D721Med (cell line): ENCODE measurements at regions not wholly inside any gene's neighbourhood (a gene's known extent, or its start where the extent isn't known, plus 50 kb on each side); places are given as distances from the start of the nearest gene placed in this dataset.

Experiments
- DNase-seq: peaks from one replicate; pipeline ENCODE4 v3.0.0; 2011; ENCODE audit warnings: low spot score; ENCODE audit not compliant: insufficient read length
- FAIRE-seq: peaks from 2 replicates; lab custom pipeline; 2011; peaks lifted over from hg19 to GRCh38; lab: Jason Lieb, UNC
- TF ChIP-seq, protein P1 (sequence below): IDR thresholded peaks from 2 replicates; pipeline ENCODE4 v1.5.1; 2012; ENCODE audit warnings: mild to moderate bottlenecking, control low read depth; ENCODE audit not compliant: insufficient read depth; ENCODE audit errors: missing control alignments

- TF ChIP-seq, protein P1, sequence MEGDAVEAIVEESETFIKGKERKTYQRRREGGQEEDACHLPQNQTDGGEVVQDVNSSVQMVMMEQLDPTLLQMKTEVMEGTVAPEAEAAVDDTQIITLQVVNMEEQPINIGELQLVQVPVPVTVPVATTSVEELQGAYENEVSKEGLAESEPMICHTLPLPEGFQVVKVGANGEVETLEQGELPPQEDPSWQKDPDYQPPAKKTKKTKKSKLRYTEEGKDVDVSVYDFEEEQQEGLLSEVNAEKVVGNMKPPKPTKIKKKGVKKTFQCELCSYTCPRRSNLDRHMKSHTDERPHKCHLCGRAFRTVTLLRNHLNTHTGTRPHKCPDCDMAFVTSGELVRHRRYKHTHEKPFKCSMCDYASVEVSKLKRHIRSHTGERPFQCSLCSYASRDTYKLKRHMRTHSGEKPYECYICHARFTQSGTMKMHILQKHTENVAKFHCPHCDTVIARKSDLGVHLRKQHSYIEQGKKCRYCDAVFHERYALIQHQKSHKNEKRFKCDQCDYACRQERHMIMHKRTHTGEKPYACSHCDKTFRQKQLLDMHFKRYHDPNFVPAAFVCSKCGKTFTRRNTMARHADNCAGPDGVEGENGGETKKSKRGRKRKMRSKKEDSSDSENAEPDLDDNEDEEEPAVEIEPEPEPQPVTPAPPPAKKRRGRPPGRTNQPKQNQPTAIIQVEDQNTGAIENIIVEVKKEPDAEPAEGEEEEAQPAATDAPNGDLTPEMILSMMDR, result no peak
- DNase-seq, result no peak
- FAIRE-seq, result no peak
These were observed 287.0 kb downstream of the FGF9 start for GRCh38 chr13:21957833-21958232.

DNA sequence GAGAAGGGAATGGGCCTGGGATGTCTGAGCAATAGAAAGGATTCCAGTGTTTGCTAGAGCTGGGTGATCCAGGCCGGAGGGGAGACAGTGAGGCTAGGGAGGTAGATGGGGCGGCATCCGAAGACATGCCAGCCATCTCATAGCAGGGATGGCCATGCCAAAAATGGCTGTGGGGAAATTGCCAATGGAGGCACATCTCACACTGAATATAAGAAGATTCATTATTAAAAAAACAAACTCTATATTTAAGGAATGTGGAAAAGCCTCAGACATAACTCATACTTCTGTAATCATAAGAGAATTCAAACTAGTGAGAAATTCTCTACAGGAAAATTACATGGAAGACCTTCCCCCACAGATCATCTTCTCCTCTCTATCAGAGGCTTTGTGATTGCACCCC lies 289.2 kb downstream of the FGF9 start:
- TF ChIP-seq, protein P1, result no peak
- FAIRE-seq, result no peak
- DNase-seq, result no peak

DNA sequence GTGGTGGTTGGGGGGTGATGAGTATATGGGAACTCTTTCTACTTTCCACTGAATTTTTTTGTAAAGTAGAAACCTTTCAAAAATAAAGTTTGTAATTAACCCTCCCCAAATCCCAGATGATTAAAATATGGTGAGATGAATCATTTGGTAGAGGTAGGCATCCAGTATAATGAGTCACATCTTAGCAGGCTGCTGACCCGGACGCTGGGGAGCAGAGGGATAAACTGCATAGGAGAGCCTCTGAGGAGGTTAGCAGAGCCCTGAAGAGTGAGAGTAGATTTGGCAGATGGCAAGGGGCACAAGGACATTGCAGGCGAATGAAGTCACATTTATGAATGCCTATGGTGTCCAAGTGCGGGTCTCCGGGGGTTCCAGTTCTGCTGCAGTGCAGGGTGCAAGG lies 293.8 kb downstream of the FGF9 start:
- TF ChIP-seq, protein P1, result no peak
- FAIRE-seq, result no peak

GRCh38 chr13:21965095-21965494 lies 294.2 kb downstream of the FGF9 start:
- TF ChIP-seq, protein P1, result no peak
- FAIRE-seq (no peak), DNase-seq (no peak)

More for the DNA sequence above, 293.8 kb downstream of the FGF9 start:
- no peak for DNase-seq

DNA sequence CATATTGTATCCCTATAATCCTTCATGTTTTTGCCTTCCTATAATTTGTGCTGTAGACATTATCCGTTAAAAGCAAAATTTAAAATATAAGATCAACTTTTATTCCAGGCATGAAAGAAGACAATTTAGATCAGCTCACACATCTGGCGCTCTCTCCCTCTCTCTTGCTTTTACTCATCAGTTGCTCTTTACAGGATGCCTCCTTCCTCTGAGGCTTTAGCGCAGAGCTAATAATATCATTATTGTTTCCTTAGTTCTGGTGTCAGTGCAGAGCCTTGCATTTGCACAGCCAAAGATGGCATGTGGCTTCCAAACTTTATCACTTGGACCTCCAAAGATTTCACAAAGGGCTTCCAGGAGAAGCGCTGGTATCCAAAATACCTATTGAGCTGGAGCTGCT lies 295.1 kb downstream of the FGF9 start:
- FAIRE-seq (no peak), DNase-seq (no peak)
- TF ChIP-seq, protein P1, result no peak

GRCh38 chr13:21967871-21968270 lies 297.0 kb downstream of the FGF9 start:
- TF ChIP-seq, protein P1, result no peak
- no peak for DNase-seq
- no peak for FAIRE-seq

DNA sequence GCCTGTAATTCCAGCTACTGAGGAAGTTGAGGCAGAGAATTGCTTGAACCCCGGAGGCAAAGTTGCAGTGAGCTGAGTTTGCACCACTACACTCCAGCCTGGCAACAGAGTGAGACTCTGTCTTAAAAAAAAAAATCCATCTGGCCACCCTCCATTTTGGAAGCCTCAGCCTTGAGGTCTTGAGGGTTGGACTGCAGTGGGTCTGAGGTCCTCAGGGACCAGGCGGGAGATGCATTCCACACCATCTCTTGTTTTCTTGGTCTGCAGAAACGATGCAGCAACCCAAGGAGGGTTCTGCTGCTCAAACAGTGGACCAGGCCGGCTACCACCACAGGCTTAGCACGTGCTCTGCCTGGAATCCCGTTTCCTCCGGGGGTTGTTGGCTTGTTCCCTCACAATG lies 299.3 kb downstream of the FGF9 start:
- DNase-seq (no peak), FAIRE-seq (no peak)
- TF ChIP-seq, protein P1, result no peak
